A673 (cell line): ENCODE measurements at regions not wholly inside any gene's neighbourhood (a gene's known extent, or its start where the extent isn't known, plus 50 kb on each side); places are given as distances from the start of the nearest gene placed in this dataset.
"Not testable (repeated sequence)": the region's sequence is repeated elsewhere in the genome, so short reads cannot be mapped to it uniquely, and the experiment has no call there.

Experiments used
- EZH2 ChIP-seq: fragments of 200-600 bp; sonication (generic); IDR thresholded peaks from 2 replicates; pipeline ENCODE4 v1.6.1; 2017; ENCODE audit warnings: borderline replicate concordance, low read depth, mild to moderate bottlenecking, mixed read lengths, antibody characterized with exemption, low read length; ENCODE audit not compliant: poor library complexity, severe bottlenecking
- TF ChIP-seq, protein P1 (sequence below): fragments of 300-800, 200-600 bp; sonication (generic); conservative IDR thresholded peaks from 2 replicates; pipeline ENCODE4 v1.5.1; 2017; ENCODE audit warnings: low read depth, mild to moderate bottlenecking, antibody characterized with exemption, low read length, moderate library complexity, mixed read lengths

GRCh38 chr13:18600366-18600765 is 581.3 kb downstream of the TUBA3C start:
- TF ChIP-seq, protein P1, sequence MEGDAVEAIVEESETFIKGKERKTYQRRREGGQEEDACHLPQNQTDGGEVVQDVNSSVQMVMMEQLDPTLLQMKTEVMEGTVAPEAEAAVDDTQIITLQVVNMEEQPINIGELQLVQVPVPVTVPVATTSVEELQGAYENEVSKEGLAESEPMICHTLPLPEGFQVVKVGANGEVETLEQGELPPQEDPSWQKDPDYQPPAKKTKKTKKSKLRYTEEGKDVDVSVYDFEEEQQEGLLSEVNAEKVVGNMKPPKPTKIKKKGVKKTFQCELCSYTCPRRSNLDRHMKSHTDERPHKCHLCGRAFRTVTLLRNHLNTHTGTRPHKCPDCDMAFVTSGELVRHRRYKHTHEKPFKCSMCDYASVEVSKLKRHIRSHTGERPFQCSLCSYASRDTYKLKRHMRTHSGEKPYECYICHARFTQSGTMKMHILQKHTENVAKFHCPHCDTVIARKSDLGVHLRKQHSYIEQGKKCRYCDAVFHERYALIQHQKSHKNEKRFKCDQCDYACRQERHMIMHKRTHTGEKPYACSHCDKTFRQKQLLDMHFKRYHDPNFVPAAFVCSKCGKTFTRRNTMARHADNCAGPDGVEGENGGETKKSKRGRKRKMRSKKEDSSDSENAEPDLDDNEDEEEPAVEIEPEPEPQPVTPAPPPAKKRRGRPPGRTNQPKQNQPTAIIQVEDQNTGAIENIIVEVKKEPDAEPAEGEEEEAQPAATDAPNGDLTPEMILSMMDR: not testable (repeated sequence)
- not testable (repeated sequence) for TF ChIP-seq EZH2
